ENCODE measurements at regions not wholly inside any gene's neighbourhood (a gene's known extent, or its start where the extent isn't known, plus 50 kb on each side); places are given as distances from the start of the nearest gene placed in this dataset.

DNA sequence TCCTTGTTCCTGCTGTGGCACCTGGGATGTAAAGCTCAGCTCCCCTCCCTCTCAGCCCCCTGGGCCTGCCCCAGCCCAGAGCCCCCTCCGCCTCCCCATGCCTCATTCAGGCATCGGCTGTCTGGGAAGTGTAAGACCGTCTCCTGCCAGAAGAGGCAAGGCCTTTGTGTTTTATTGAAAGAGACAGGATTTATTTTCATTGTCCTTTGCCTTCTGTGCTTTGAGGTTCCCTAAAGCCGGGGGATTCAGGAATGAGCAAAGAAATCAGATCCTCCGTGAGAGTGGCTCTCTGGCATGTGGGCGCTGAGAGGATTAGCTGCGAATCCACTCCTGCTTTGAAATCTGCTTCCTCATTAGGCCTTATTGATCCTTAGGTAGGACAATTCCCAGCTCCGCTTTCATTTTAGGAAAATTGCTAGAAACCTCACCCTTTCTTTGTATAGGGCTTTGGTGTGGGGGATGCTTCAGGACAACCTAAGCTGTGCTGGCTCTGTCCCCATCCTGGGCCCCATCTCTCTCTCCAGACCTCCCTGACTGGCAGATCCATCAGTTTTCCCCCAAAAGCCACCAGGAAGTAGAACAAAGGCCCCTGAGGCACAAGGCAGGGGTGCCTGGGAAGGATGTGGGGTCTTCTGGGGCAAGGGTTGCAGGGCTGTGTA, 211.5 kb upstream of the TNRC6C start:
- TF ChIP-seq, protein P1, sequence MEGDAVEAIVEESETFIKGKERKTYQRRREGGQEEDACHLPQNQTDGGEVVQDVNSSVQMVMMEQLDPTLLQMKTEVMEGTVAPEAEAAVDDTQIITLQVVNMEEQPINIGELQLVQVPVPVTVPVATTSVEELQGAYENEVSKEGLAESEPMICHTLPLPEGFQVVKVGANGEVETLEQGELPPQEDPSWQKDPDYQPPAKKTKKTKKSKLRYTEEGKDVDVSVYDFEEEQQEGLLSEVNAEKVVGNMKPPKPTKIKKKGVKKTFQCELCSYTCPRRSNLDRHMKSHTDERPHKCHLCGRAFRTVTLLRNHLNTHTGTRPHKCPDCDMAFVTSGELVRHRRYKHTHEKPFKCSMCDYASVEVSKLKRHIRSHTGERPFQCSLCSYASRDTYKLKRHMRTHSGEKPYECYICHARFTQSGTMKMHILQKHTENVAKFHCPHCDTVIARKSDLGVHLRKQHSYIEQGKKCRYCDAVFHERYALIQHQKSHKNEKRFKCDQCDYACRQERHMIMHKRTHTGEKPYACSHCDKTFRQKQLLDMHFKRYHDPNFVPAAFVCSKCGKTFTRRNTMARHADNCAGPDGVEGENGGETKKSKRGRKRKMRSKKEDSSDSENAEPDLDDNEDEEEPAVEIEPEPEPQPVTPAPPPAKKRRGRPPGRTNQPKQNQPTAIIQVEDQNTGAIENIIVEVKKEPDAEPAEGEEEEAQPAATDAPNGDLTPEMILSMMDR (conservative IDR thresholded peaks at IDR 0.05) = no peak
- TF ChIP-seq ZFX (IDR thresholded peaks at IDR 0.05) = no peak

All from C4-2B (cell line).